ENCODE measurements at regions not wholly inside any gene's neighbourhood (a gene's known extent, or its start where the extent isn't known, plus 50 kb on each side); places are given as distances from the start of the nearest gene placed in this dataset.

GRCh38 chr13:83589814-83590213, 292.5 kb downstream of the SLITRK1 start:
- DNase-seq, result no peak

DNA sequence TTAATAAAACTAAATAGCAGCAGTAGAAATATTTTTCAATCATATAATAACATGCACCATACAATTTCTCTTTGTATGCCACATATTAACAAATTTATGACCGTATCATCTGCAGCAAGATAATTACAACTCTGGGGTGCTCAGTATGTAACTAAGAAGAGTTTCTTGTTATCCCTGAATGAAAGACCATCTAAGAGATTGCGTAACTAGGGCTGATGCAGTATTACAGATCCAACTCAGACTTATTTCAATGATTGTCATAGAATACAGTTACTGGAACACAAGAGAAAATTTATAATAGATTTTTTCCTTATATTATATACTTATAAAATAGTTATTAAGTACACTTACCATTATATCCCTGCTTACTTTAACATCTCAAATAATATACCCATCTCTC, 305.1 kb downstream of the SLITRK1 start:
- no peak for DNase-seq

- DNase-seq, result no peak
These were observed 314.3 kb downstream of the SLITRK1 start for GRCh38 chr13:83568019-83568418.

DNA sequence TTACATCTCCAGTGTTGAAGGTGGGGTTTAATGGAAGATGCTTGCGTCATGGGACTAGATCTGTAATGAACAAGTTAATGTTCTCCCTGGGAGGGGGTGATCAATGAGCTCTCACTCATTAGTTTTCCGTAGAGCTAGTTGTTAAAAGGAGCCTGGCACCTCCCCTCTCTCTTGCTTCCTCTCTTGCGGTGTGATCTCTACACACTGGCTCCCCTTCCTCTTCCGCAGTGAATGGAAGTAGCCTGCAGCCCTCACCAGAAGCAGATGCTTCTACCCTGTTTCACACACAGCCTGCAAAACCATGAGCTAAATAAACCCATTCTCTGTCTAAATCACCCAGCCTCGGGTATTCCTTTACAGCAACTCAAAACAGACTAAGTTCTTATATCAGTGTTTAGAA, 318.8 kb downstream of the SLITRK1 start:
- no peak for DNase-seq

DNA sequence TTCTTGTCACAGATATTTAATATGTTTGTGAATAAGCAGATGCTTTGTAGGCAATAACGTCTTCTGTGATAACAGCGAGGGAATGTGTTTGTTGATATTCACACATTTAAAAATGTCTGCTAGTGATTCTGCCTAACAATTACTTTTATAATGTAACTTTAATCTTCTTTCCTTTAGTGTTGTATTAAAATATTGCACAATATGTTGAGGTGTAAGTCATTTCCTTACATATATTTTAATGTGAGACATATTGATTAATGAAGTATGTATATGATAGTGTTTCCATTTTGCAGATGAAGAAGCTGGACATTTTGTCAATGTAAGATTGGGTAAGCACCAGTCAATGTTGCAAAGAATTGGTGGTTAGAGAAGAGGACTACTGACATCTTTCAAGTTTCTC, 324.4 kb downstream of the SLITRK1 start:
- no peak for DNase-seq

DNA sequence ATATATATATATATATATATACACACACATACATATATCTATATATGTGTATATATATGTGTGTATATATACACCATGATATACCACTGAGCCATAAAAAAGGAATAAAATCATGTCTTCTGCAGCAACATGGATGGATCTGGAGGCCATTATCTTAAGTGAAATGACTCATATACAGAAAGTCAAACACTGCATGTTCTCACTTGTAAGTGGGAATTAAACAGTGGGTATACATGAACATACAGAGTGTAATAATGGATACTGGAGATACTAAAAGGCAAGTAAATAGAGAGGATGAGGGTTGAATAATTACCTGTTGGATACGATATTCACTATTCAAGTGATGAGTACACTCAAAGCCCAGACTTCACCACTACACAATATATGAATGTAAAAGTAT, 332.6 kb downstream of the SLITRK1 start:
- no peak for DNase-seq

DNA sequence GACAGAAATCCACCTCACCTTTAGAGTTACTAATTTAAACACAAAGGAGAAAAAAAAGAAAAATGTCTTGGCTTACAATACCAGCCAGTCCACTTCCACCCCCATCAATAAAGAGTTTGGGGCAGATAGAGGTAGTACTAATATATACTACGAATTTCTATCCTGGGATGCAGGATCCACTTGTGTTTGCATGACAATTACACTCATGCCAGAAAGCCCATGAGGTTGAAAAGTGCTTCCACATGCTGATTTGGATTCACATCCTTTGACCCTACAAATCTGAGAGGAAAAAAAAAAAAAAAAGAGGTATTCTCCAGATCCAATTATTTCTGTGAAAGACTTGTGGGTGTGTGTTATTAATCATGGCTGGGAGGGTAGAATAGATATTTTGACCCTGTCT, 335.2 kb downstream of the SLITRK1 start:
- no peak for DNase-seq

DNA sequence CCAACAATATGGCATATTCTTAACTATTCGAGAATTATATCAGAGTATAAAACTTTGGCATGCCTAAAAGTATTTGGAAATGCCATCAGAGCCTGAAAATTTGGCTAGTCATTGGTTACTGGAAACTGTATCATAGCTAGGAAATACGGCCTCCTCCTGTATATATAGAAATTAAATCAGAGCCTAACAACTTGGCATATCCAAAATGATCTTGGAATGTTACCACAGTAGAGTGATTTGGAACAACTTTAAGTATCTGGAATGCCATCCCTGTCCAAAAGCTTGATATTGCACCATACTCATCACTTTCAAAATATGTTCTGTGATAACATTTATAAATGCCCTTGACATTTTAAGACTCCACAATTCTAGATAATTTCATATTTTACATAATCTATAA, 335.8 kb downstream of the SLITRK1 start:
- no peak for DNase-seq

DNA sequence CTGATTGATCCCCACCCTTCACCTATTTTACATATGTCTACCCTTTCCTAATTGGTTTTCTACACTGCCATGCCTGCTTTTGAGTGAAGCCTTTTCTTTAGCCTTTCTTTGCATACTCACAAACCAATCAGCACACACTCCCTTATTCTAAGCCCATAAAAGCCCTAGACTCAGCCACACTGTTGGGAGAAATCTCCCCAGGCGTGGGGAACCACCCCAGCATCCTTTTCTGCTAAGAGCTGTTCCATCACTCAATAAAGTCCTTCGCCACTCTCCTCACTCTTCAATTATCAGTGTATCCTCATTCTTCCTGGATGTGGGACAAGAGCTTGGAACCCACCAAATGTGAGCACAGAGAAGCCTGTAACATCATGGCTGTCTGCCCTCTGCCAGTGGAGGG, 343.6 kb downstream of the SLITRK1 start:
- no peak for DNase-seq

GRCh38 chr13:83536941-83537340, 345.3 kb downstream of the SLITRK1 start:
- no peak for DNase-seq

- DNase-seq, result no peak
These were observed 346.1 kb downstream of the SLITRK1 start for GRCh38 chr13:83536153-83536552.

- no peak for DNase-seq
These were observed 349.5 kb downstream of the SLITRK1 start for GRCh38 chr13:83532809-83533208.

GRCh38 chr13:83531022-83531421, 351.3 kb downstream of the SLITRK1 start:
- DNase-seq, result no peak

GRCh38 chr13:83516781-83517180, 365.5 kb downstream of the SLITRK1 start:
- no peak for DNase-seq

DNA sequence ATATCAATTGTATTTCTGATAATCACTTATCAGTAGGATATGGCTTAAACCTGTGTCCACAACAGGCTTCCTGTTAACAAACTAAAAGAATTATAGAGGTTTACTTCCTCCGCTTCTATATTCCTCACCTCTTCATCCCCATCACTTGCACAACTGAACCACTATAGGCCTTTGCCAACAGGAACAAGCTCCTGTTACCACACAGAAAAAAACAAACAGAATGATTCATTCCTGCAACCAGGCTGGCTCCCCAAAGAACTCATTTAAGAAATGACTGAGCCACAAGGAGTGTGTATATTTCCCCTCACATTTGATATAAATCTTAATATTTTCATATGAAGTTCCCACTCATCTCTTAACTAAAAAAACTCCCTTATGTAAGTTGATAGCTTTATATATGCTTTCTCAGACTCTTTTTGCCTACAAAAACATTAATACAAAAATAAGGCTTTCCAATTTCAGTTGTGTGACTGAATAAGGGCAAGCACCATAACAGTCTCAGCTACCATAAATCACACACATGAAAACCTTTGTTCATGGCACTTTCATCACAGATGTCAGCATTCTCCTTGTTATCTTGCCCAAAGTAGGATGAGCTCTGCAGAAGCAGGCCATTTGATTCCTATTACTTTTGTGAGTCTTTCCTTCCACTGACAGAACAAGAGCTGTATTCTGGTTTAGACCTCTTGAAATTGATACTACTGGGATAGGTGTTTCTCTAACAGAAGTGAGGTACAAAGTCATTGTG, 366.8 kb downstream of the SLITRK1 start:
- no peak for DNase-seq

DNA sequence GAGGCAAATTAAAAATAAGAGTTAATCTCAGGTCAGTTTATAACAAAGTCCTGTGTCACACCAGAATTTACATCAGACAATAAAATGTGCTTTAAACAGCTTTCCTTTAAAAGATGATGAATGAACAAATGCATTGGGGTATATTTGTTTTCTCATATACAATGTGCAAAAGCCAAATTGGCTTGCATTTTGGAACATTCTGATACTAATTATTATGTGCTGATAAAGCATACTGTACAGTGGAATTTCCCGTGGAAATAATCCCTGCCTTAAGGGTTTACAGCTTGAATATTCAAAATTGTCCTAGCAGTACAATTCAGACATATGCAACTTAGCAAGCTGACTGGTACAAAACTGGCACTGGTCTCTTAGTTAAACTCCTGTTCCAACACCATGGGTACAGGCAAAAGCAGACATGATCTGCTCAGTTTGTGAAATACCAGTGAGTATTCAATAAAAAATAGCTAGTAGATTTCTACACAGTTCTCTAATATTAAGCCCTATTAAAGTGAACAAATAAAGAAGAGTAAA, 373.4 kb downstream of the SLITRK1 start:
- DNase-seq, result no peak

DNA sequence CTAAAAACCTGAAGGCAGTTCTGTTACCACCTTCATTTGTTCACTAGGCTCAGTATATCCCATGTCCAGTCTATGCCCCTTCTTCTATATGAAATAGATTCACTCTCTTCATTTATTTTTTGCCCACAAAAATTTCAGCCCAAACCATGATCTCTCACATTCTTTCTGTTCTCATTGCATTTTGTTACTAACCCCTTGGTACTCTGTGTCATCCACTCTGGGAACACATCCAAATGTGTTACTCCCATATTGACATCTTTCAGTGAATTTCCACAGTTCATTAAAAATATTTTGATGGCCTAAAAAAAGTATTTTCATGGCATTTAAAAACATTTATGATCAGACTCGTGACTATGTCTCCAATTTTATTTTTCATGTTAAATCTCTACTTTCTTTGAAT, 378.9 kb downstream of the SLITRK1 start:
- no peak for DNase-seq

- no peak for DNase-seq
These were observed 383.0 kb downstream of the SLITRK1 start for GRCh38 chr13:83499286-83499685.

- DNase-seq, result no peak
These were observed 383.6 kb downstream of the SLITRK1 start for GRCh38 chr13:83498481-83499190.

- DNase-seq, result no peak
These were observed 384.2 kb downstream of the SLITRK1 start for GRCh38 chr13:83498045-83498444.

- DNase-seq, result no peak
These were observed 385.8 kb downstream of the SLITRK1 start for GRCh38 chr13:83496501-83496900.

- no peak for DNase-seq
These were observed 397.2 kb downstream of the SLITRK1 start for GRCh38 chr13:83485101-83485500.

GRCh38 chr13:83471011-83471410, 411.3 kb downstream of the SLITRK1 start:
- DNase-seq, result no peak

DNA sequence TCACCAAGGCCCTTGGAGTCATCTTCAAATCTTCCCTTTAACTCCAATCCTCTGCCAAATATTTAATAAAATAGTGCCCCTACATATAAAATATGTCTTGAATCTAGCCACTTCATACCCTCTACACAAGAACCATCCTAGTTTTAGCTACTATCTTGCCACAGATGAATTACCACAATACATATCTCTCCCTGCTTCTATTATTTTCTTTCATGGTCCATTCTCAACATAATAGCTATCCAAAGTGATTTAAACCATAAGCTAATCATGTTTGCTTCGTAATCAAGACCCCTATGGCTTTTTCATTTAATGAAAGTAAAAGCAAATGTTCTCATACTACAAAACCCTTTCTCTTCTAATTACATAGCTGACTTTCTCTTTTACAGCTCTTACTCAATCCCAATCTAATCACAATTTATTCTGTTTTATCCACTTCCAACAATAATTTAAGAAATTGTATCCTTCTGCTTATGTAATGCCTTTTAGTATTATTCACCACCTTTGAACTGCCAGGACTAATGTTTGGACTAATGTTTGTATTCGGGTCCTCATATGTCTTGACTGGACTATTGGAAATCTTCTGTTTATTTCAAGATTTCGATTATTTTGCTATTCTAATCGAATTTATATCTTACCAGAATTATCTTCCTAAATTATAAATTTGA, 412.0 kb downstream of the SLITRK1 start:
- no peak for DNase-seq

Measured in NCI-H1092 treated with DMSO at 0.1 percent for 48 hours (cell line).